ENCODE measurements at regions not wholly inside any gene's neighbourhood (a gene's known extent, or its start where the extent isn't known, plus 50 kb on each side); places are given as distances from the start of the nearest gene placed in this dataset.

DNA sequence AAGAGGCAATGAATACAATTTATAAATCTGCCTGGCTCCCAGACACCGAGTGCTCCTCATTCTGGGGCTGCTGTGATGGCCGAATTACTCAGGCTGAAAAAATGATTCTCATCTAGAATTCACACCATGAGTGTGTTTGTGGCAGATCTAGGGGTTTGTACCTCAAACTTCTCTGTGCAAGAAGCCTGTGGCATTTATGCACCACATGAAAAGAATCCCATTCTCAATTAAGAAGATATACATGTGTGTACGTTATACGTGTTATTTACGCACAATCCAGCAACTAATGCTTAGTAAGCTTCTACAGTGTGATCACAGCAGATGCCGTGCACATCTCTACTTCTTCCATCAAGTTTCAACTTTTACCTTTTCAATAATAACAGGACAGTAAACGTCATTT is 476.8 kb downstream of the SHQ1 start:
- no peaks in the 10 kb centered on the region for H3K4me1 Mint-ChIP-seq (ENCODE audit: insufficient read depth, unreplicated experiment)
- intact Hi-C loops (cut with micrococcal nuclease) = no loop called here
- ChIA-PET CTCF (no interaction called here), POLR2A (no interaction called here)
- BruUV-seq (replicated peaks) = no TSS peak
- H3K27ac Mint-ChIP-seq (ENCODE audit: low read depth, unreplicated experiment) = no peak overlapping the region
- H3K27me3 Mint-ChIP-seq (ENCODE audit: insufficient read depth, unreplicated experiment) = no peaks in the 10 kb centered on the region
- no peaks in the 10 kb centered on the region for H3K36me3 Mint-ChIP-seq (ENCODE audit: insufficient read depth, unreplicated experiment)
- TF ChIP-seq, protein P1, sequence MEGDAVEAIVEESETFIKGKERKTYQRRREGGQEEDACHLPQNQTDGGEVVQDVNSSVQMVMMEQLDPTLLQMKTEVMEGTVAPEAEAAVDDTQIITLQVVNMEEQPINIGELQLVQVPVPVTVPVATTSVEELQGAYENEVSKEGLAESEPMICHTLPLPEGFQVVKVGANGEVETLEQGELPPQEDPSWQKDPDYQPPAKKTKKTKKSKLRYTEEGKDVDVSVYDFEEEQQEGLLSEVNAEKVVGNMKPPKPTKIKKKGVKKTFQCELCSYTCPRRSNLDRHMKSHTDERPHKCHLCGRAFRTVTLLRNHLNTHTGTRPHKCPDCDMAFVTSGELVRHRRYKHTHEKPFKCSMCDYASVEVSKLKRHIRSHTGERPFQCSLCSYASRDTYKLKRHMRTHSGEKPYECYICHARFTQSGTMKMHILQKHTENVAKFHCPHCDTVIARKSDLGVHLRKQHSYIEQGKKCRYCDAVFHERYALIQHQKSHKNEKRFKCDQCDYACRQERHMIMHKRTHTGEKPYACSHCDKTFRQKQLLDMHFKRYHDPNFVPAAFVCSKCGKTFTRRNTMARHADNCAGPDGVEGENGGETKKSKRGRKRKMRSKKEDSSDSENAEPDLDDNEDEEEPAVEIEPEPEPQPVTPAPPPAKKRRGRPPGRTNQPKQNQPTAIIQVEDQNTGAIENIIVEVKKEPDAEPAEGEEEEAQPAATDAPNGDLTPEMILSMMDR (IDR thresholded peaks at IDR 0.05; ENCODE audit: unreplicated experiment) = no peak
- no peak for DNase-seq (ENCODE audit: unreplicated experiment)
- no peaks in the 10 kb centered on the region for H3K9me3 Mint-ChIP-seq (ENCODE audit: unreplicated experiment)
- no peak overlapping the region for H3K4me3 Mint-ChIP-seq (ENCODE audit: unreplicated experiment)

DNA sequence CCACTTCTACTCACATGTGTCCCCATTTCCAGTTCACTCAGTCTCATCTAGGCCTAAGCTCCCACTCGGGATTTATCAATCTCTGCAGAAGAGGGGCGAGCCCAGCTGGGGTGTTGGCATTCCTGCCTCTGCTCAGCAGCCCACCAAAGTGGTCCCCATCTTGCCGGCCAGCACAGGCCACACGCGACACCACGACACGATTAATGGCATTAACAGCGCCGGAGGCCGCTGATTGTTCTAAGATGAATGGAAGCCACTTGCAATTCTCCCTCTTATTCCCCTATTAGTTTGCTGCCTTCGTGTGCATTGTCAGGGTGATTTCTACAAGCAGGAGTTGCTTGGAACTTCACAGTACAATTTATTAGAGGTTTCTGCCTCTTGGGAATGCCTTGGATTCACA is 477.3 kb downstream of the SHQ1 start:
- intact Hi-C loops (cut with micrococcal nuclease) = no loop called here
- Mint-ChIP-seq H3K4me1 (ENCODE audit: insufficient read depth, unreplicated experiment) (no peaks in the 10 kb centered on the region), H3K27ac (ENCODE audit: low read depth, unreplicated experiment) (no peak overlapping the region), H3K36me3 (ENCODE audit: insufficient read depth, unreplicated experiment) (no peaks in the 10 kb centered on the region), H3K27me3 (ENCODE audit: insufficient read depth, unreplicated experiment) (no peaks in the 10 kb centered on the region), H3K9me3 (ENCODE audit: unreplicated experiment) (no peaks in the 10 kb centered on the region), H3K4me3 (ENCODE audit: unreplicated experiment) (no peak overlapping the region)
- CTCF ChIA-PET = no interaction called here
- DNase-seq (ENCODE audit: unreplicated experiment) = no peak
- no TSS peak for BruUV-seq (replicated peaks)
- TF ChIP-seq, protein P1 (IDR thresholded peaks at IDR 0.05; ENCODE audit: unreplicated experiment) = no peak
- POLR2A ChIA-PET = no interaction called here

DNA sequence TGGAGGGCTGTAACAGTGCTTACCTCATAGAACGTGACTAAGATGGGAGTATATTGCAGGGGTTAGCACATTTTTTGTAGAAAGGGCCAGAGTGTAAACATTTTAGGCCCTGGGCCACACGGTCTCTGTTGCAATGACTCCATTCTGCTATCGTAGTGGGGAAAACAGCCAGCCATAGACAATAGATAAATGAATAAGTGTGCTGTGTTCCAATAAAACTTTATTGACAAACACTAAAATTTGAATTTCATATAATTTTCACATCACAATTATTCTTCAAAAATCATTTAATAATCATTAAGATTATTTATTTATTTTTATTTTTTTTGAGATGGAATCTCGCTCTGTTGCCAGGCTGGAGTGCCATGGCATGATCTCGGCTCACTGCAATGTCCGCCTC is 478.6 kb downstream of the SHQ1 start:
- intact Hi-C loops (cut with micrococcal nuclease) = no loop called here
- H3K4me1 Mint-ChIP-seq (ENCODE audit: insufficient read depth, unreplicated experiment) = no peaks in the 10 kb centered on the region

DNA sequence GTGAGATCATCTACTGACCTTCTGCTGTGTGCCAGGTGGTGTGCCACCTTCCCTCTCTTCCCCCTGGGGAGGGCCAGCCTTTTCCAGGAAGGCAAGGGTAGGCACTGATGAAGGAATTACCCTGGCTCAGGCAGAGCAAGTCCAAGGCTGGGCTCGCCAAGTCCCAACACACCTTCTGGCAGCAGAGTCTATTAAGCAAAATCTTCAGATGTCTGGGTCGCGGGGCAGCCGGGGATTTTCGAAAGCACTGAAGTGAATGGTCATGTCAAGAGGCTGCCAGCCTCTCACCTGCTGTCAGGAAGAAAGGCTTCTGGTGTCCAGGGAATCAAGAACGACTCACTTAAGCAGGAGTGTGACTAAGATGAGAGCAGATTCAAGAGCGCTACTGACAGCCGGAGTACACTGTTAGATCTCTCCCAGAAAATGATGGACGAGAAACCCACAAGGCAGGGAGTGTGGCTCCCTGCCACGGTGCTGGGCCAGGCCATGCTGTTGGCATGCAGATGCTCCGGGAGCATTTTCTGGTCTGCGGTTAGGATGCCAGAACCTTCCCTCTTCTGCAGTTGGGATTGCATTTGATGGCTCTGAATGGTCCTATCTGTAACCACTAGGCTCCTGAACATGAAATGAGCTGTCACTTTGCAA is 479.8 kb downstream of the SHQ1 start:
- Mint-ChIP-seq H3K9me3 (ENCODE audit: unreplicated experiment) (no peaks in the 10 kb centered on the region), H3K27me3 (ENCODE audit: insufficient read depth, unreplicated experiment) (no peaks in the 10 kb centered on the region), H3K4me1 (ENCODE audit: insufficient read depth, unreplicated experiment) (no peaks in the 10 kb centered on the region), H3K36me3 (ENCODE audit: insufficient read depth, unreplicated experiment) (no peaks in the 10 kb centered on the region), H3K4me3 (ENCODE audit: unreplicated experiment) (no peak overlapping the region), H3K27ac (ENCODE audit: low read depth, unreplicated experiment) (no peak overlapping the region)
- intact Hi-C loops (cut with micrococcal nuclease) = no loop called here
- CTCF ChIA-PET = no interaction called here
- TF ChIP-seq, protein P1 (IDR thresholded peaks at IDR 0.05; ENCODE audit: unreplicated experiment) = no peak
- no peak for DNase-seq (ENCODE audit: unreplicated experiment)
- POLR2A ChIA-PET = no interaction called here
- no TSS peak for BruUV-seq (replicated peaks)

More for the DNA sequence above, 478.6 kb downstream of the SHQ1 start:
- DNase-seq (ENCODE audit: unreplicated experiment) = no peak
- CTCF ChIA-PET = no interaction called here
- Mint-ChIP-seq H3K36me3 (ENCODE audit: insufficient read depth, unreplicated experiment) (no peaks in the 10 kb centered on the region), H3K9me3 (ENCODE audit: unreplicated experiment) (no peaks in the 10 kb centered on the region), H3K4me3 (ENCODE audit: unreplicated experiment) (no peak overlapping the region), H3K27ac (ENCODE audit: low read depth, unreplicated experiment) (no peak overlapping the region), H3K27me3 (ENCODE audit: insufficient read depth, unreplicated experiment) (no peaks in the 10 kb centered on the region)
- POLR2A ChIA-PET = no interaction called here
- BruUV-seq (replicated peaks) = no TSS peak
- TF ChIP-seq, protein P1 (IDR thresholded peaks at IDR 0.05; ENCODE audit: unreplicated experiment) = no peak

All from MCF 10A (cell line).